ENCODE measurements at regions not wholly inside any gene's neighbourhood (a gene's known extent, or its start where the extent isn't known, plus 50 kb on each side); places are given as distances from the start of the nearest gene placed in this dataset.

- TF ChIP-seq EZH2phosphoT487 (IDR thresholded peaks at IDR 0.05; ENCODE audit: low read depth) = no peak
- TF ChIP-seq, protein P1, sequence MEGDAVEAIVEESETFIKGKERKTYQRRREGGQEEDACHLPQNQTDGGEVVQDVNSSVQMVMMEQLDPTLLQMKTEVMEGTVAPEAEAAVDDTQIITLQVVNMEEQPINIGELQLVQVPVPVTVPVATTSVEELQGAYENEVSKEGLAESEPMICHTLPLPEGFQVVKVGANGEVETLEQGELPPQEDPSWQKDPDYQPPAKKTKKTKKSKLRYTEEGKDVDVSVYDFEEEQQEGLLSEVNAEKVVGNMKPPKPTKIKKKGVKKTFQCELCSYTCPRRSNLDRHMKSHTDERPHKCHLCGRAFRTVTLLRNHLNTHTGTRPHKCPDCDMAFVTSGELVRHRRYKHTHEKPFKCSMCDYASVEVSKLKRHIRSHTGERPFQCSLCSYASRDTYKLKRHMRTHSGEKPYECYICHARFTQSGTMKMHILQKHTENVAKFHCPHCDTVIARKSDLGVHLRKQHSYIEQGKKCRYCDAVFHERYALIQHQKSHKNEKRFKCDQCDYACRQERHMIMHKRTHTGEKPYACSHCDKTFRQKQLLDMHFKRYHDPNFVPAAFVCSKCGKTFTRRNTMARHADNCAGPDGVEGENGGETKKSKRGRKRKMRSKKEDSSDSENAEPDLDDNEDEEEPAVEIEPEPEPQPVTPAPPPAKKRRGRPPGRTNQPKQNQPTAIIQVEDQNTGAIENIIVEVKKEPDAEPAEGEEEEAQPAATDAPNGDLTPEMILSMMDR (IDR thresholded peaks at IDR 0.05; ENCODE audit: low read depth, low read length) = no peak
These were observed 374.6 kb downstream of the OSTF1 start for GRCh38 chr9:75462866-75463265.

Measured in OCI-LY3 (cell line).